MM.1S (cell line): ENCODE measurements at regions not wholly inside any gene's neighbourhood (a gene's known extent, or its start where the extent isn't known, plus 50 kb on each side); places are given as distances from the start of the nearest gene placed in this dataset.

ENCODE experiments used
- DNase-seq: peaks from one replicate; pipeline ENCODE4 v3.0.0-alpha.2; 2015
- H2AFZ ChIP-seq: fragments of 300-600 bp; sonication (generic); 2 replicates; pipeline ENCODE4 v1.6.0; 2016; ENCODE audit warnings: antibody characterized with exemption, low read length
- H3F3A ChIP-seq: fragments of 300-600 bp; sonication (generic); 2 replicates; pipeline ENCODE4 v1.6.1; 2016; ENCODE audit warnings: mild to moderate bottlenecking, antibody characterized with exemption, low read length, moderate library complexity, mixed read lengths; ENCODE audit not compliant: insufficient read depth
- H3K27ac ChIP-seq: fragments of 300-600 bp; sonication (generic); 2 replicates; pipeline ENCODE4 v1.5.1; 2016; ENCODE audit warnings: mild to moderate bottlenecking, low read length
- H3K27me3 ChIP-seq: fragments of 300-600 bp; sonication (generic); replicated peaks from 2 replicates; pipeline ENCODE4 v1.6.0; 2016; ENCODE audit warnings: low read length; ENCODE audit not compliant: insufficient read depth
- H3K36me3 ChIP-seq: fragments of 300-600 bp; sonication (generic); replicated peaks from 2 replicates; pipeline ENCODE4 v1.6.1; 2016; ENCODE audit warnings: mild to moderate bottlenecking, low read length, mixed read lengths; ENCODE audit not compliant: insufficient read depth
- H3K4me1 ChIP-seq: fragments of 300-600 bp; sonication (generic); 2 replicates; pipeline ENCODE4 v1.6.1; 2016; ENCODE audit warnings: low read length, mixed read lengths
- H3K4me2 ChIP-seq: fragments of 300-600 bp; sonication (generic); 2 replicates; pipeline ENCODE4 v1.6.0; 2016; ENCODE audit warnings: low read depth, low read length
- H3K4me3 ChIP-seq: fragments of 300-600 bp; sonication (generic); 2 replicates; pipeline ENCODE4 v1.5.1; 2016; ENCODE audit warnings: low read length, mixed read lengths
- H3K79me2 ChIP-seq: fragments of 300-600 bp; sonication (generic); 2 replicates; pipeline ENCODE4 v1.6.1; 2016; ENCODE audit warnings: mixed run types, low read length, mixed read lengths
- H3K9ac ChIP-seq: fragments of 300-600 bp; sonication (generic); 2 replicates; pipeline ENCODE4 v1.6.1; 2016; ENCODE audit warnings: low read length, mixed read lengths
- H3K9me2 ChIP-seq: fragments of 300-600 bp; sonication (generic); replicated peaks from 2 replicates; pipeline ENCODE4 v1.6.1; 2016; ENCODE audit warnings: mild to moderate bottlenecking, low read length, mixed read lengths; ENCODE audit not compliant: insufficient read depth
- H3K9me3 ChIP-seq: fragments of 300-600 bp; sonication (generic); replicated peaks from 2 replicates; pipeline ENCODE4 v1.6.1; 2016; ENCODE audit warnings: mild to moderate bottlenecking, low read length, mixed read lengths; ENCODE audit not compliant: insufficient read depth
- H4K20me1 ChIP-seq: fragments of 300-600 bp; sonication (generic); 2 replicates; pipeline ENCODE4 v1.6.1; 2016; ENCODE audit warnings: mild to moderate bottlenecking, low read length, moderate library complexity, mixed read lengths; ENCODE audit not compliant: insufficient read depth
- EZH2 ChIP-seq: fragments of 300-600 bp; sonication (generic); optimal IDR thresholded peaks from 2 replicates; pipeline ENCODE3; 2017; ENCODE audit warnings: low read depth, mild to moderate bottlenecking, antibody characterized with exemption, low read length, mixed read lengths
- EZH2phosphoT487 ChIP-seq: fragments of 300-600 bp; sonication (generic); IDR thresholded peaks from 2 replicates; pipeline ENCODE4 v1.6.1; 2018; ENCODE audit warnings: antibody characterized with exemption, low read length
- TF ChIP-seq, protein P1 (sequence below): fragments of 300-600 bp; sonication (generic); IDR thresholded peaks from 2 replicates; pipeline ENCODE4 v1.5.1; 2016; ENCODE audit warnings: antibody characterized with exemption, low read length, mixed read lengths

GRCh38 chr2:12293874-12294273 lies 422.9 kb upstream of the TRIB2 start:
- Histone ChIP-seq H3K9me2 (no peaks in the 10 kb centered on the region), H3K4me3 (no peak overlapping the region), H3K9me3 (no peaks in the 10 kb centered on the region), H3K9ac (no peak overlapping the region), H2AFZ (no peak overlapping the region), H3F3A (no peaks in the 10 kb centered on the region), H3K4me2 (no peak overlapping the region), H3K27me3 (no peaks in the 10 kb centered on the region), H3K79me2 (no peaks in the 10 kb centered on the region), H3K36me3 (no peaks in the 10 kb centered on the region), H4K20me1 (no peaks in the 10 kb centered on the region), H3K4me1 (no peaks in the 10 kb centered on the region), H3K27ac (no peak overlapping the region)
- TF ChIP-seq EZH2 = no peak
- TF ChIP-seq, protein P1, sequence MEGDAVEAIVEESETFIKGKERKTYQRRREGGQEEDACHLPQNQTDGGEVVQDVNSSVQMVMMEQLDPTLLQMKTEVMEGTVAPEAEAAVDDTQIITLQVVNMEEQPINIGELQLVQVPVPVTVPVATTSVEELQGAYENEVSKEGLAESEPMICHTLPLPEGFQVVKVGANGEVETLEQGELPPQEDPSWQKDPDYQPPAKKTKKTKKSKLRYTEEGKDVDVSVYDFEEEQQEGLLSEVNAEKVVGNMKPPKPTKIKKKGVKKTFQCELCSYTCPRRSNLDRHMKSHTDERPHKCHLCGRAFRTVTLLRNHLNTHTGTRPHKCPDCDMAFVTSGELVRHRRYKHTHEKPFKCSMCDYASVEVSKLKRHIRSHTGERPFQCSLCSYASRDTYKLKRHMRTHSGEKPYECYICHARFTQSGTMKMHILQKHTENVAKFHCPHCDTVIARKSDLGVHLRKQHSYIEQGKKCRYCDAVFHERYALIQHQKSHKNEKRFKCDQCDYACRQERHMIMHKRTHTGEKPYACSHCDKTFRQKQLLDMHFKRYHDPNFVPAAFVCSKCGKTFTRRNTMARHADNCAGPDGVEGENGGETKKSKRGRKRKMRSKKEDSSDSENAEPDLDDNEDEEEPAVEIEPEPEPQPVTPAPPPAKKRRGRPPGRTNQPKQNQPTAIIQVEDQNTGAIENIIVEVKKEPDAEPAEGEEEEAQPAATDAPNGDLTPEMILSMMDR = no peak
- no peak for TF ChIP-seq EZH2phosphoT487
- DNase-seq = no peak

DNA sequence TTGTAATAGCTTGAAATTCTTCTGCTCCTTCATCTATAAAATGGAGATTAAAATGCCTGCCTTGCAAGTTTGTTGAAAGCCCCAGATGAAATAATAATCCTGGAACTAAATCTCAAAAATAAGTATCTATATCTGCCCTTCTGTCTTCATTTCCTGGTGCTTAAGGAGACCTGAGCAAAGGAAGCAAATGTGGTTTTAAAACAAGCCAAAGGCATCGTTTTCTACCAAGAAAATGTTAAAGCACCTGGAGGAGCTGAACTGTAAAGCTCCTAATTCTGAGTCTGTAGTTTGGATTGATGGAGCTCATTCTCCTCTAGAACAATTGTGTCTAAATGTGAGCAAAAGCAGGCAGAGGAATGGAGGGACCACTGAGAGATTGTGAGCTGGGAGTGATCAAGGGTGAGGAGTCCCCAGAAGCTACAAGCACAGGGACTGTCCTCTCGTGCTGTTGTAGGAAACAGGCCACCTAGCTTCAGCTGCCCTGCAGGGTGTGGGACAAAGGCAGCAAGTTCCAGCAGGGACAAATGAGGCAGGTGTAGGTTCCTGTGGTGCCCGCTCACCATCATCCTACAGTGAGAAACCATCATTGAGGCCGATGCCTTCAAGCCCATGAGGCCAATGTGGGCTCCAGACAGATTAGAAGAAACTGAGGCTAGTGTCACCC lies 420.7 kb upstream of the TRIB2 start:
- DNase-seq = no peak
- no peaks in the 10 kb centered on the region for H3K36me3 ChIP-seq
- no peak overlapping the region for H3K4me2 ChIP-seq
- H3K4me3 ChIP-seq = no peak overlapping the region
- no peaks in the 10 kb centered on the region for H3K27me3 ChIP-seq
- no peaks in the 10 kb centered on the region for H4K20me1 ChIP-seq
- H2AFZ ChIP-seq = no peak overlapping the region
- no peaks in the 10 kb centered on the region for H3K9me2 ChIP-seq
- no peaks in the 10 kb centered on the region for H3K79me2 ChIP-seq
- H3F3A ChIP-seq = no peaks in the 10 kb centered on the region
- no peak overlapping the region for H3K9ac ChIP-seq
- no peaks in the 10 kb centered on the region for H3K9me3 ChIP-seq
- H3K27ac ChIP-seq = no peak overlapping the region
- H3K4me1 ChIP-seq = no peaks in the 10 kb centered on the region
- TF ChIP-seq EZH2 (no peak), EZH2phosphoT487 (no peak)
- TF ChIP-seq, protein P1 = no peak

GRCh38 chr2:12296915-12297314 lies 419.8 kb upstream of the TRIB2 start:
- H2AFZ ChIP-seq = no peak overlapping the region
- H3K27ac ChIP-seq = no peak overlapping the region
- H3K4me3 ChIP-seq = no peak overlapping the region
- H4K20me1 ChIP-seq = no peaks in the 10 kb centered on the region
- no peaks in the 10 kb centered on the region for H3F3A ChIP-seq
- no peak overlapping the region for H3K4me2 ChIP-seq
- H3K79me2 ChIP-seq = no peaks in the 10 kb centered on the region
- no peaks in the 10 kb centered on the region for H3K9me3 ChIP-seq
- no peaks in the 10 kb centered on the region for H3K36me3 ChIP-seq
- TF ChIP-seq EZH2phosphoT487 (no peak), EZH2 (no peak)
- TF ChIP-seq, protein P1 = no peak
- no peaks in the 10 kb centered on the region for H3K4me1 ChIP-seq
- no peaks in the 10 kb centered on the region for H3K27me3 ChIP-seq
- H3K9ac ChIP-seq = no peak overlapping the region
- no peaks in the 10 kb centered on the region for H3K9me2 ChIP-seq
- DNase-seq = no peak
